Activated naive CD4-positive, alpha-beta T cell treated with anti-CD3 and anti-CD28 coated beads, Interleukin-2, amount 50 U/mL, for 72 hours (primary cell): ENCODE measurements at regions not wholly inside any gene's neighbourhood (a gene's known extent, or its start where the extent isn't known, plus 50 kb on each side); places are given as distances from the start of the nearest gene placed in this dataset.

Experiments used
- ATAC-seq, 2 donors: fragments of 150-1000 bp; cut with Tn5 transposase; 2 replicates each; pipeline ENCODE4 v1.10.0; 2021; ENCODE audit warnings: mild to moderate bottlenecking in 2 of 2, moderate library complexity in 2 of 2
- DNase-seq, 2 donors: peaks; one replicate each; pipeline ENCODE4 v3.0.0; 2021 to 2022; ENCODE audit warnings: low spot score in 2 of 2
- H3K27ac Mint-ChIP-seq, 2 donors: one replicate each; pipeline ENCODE4 v1.8.0; 2022; ENCODE audit warnings: mild to moderate bottlenecking in 2 of 2, mixed read lengths in 2 of 2
- H3K36me3 Mint-ChIP-seq, 2 donors: one replicate each; pipeline ENCODE4 v1.8.0; 2022; ENCODE audit warnings: mixed read lengths in 2 of 2
- H3K9me3 Mint-ChIP-seq, 2 donors: one replicate each; pipeline ENCODE4 v1.8.0; 2022; ENCODE audit warnings: mixed read lengths in 2 of 2

GRCh38 chr10:20991526-20991925 lies 94.4 kb upstream of the NEBL start:
- no peak for ATAC-seq
- peaks cover 0 to 7% of the 10 kb centered on the region in 2 donors for H3K9me3 Mint-ChIP-seq
- H3K27ac Mint-ChIP-seq, result no peak overlapping the region
- no peaks in the 10 kb centered on the region for H3K36me3 Mint-ChIP-seq
- DNase-seq, result no peak

- DNase-seq, result no peak
Measured at GRCh38 chr10:20990604-20991003, 93.5 kb upstream of the NEBL start.

DNA sequence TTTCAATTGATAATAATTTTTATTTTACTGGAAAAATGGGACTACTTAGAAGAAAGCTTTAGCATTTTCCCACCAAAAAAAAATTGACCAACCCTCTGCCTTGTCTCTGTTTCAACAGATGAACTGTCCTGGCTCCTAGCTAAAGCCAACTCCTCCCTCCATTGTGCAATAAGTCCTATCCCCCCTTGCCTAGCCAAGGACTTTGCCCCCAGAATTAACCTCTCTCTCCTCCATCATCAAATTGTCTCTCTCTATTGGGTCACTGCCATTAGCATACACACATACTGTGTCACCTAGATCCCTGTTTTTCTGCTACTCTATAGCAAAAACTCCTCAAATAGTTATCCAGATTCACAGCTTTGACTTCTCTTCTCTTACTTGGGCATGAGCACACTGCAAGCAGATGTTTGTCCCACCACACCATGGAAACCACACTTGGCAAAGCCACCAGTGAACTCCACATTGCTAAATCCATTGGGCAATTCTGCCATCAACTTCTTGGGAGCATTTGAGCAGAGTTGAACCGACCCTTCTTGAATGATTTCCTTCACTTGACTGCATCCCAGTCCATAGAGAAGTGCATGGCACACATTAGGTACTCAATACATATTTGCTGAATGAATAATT lies 91.4 kb upstream of the NEBL start:
- no peak for ATAC-seq
- Mint-ChIP-seq H3K36me3 (no peaks in the 10 kb centered on the region), H3K9me3 (peaks cover 0 to under 1% of the 10 kb centered on the region in 2 donors), H3K27ac (no peak overlapping the region)
- no peak for DNase-seq

More at GRCh38 chr10:20990604-20991003, 93.5 kb upstream of the NEBL start:
- Mint-ChIP-seq H3K27ac (no peak overlapping the region), H3K36me3 (no peaks in the 10 kb centered on the region), H3K9me3 (peaks cover 0 to 7% of the 10 kb centered on the region in 2 donors)
- no peak for ATAC-seq

- no peaks in the 10 kb centered on the region for H3K9me3 Mint-ChIP-seq
- H3K27ac Mint-ChIP-seq, result no peak overlapping the region
- no peaks in the 10 kb centered on the region for H3K36me3 Mint-ChIP-seq
- DNase-seq (no peak), ATAC-seq (no peak)
Measured at GRCh38 chr10:20986049-20986448, 88.9 kb upstream of the NEBL start.

GRCh38 chr10:20984662-20985061 lies 87.6 kb upstream of the NEBL start:
- no peak overlapping the region for H3K27ac Mint-ChIP-seq
- ATAC-seq (no peak), DNase-seq (no peak)
- no peaks in the 10 kb centered on the region for H3K9me3 Mint-ChIP-seq
- no peaks in the 10 kb centered on the region for H3K36me3 Mint-ChIP-seq

DNA sequence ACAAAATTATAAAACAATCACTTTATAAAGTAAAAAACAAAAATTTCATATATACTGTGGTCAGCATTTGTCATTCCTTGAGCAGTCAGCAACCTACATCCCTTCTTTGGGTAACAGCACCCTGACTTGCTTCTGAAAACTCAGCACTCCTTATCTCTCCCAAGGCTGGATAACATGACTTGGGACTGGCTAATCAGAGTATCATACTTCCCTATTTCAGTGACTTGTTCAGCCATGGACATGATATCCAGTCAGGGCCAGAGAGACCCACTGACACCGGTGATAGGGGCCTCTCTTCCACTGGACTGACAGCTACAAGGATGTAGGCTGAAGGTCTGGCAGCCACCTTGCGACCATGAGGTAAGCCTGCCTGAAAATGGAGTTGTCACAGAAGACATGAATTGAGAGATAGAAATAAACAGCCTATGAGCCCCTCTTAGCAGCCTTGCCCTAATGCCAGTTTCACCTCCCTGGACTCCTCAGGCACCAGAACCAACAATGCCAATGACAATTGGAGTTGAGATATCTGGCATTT lies 84.4 kb upstream of the NEBL start:
- no peak for DNase-seq
- Mint-ChIP-seq H3K36me3 (no peaks in the 10 kb centered on the region), H3K9me3 (no peaks in the 10 kb centered on the region), H3K27ac (no peak overlapping the region)
- ATAC-seq, result no peak

GRCh38 chr10:20978617-20979016 lies 81.5 kb upstream of the NEBL start:
- H3K36me3 Mint-ChIP-seq, result no peaks in the 10 kb centered on the region
- H3K27ac Mint-ChIP-seq, result no peak overlapping the region
- ATAC-seq (no peak), DNase-seq (no peak)
- no peaks in the 10 kb centered on the region for H3K9me3 Mint-ChIP-seq

DNA sequence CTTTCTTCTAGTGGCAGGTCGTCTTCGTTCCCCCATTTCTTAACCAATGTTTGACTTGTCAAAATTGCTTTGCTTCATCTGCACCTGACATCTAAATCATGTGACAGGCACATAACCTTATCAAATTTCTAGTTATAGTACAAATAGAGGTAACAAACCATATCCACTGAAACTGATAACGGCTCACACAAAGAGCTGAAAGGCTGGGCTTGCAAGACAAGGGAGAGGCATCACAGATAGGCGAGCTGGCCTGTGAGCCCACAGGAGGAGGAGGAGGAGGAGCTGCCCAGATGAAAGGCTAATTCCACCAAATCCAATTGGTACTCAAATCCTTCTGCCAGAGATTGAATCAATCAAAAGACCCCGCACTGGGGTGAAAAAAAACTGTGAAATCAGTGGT lies 80.2 kb upstream of the NEBL start:
- no peak overlapping the region for H3K27ac Mint-ChIP-seq
- DNase-seq, result no peak
- H3K36me3 Mint-ChIP-seq, result no peaks in the 10 kb centered on the region

GRCh38 chr10:20976891-20977290 lies 79.8 kb upstream of the NEBL start:
- ATAC-seq (no peak), DNase-seq (no peak)
- Mint-ChIP-seq H3K9me3 (no peaks in the 10 kb centered on the region), H3K36me3 (no peaks in the 10 kb centered on the region), H3K27ac (no peak overlapping the region)

More for the DNA sequence above, 80.2 kb upstream of the NEBL start:
- no peaks in the 10 kb centered on the region for H3K9me3 Mint-ChIP-seq
- ATAC-seq, result no peak

DNA sequence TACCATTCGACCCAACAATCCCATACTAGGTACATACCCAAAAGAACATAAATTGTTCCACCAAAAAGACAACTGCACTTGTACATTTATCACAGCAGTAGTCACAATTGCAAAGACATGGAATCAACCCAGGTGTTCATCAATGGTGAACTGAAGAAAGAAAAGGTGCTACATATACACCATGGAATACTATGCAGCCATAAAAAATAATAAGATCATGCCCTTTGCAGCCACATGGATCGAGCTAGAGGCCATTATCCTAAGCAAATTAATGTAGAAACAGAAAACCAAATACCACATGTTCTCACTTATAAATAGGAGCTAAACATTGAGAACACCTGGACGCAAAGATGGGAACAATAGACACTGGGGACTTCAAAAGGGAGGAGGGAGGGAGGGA lies 79.3 kb upstream of the NEBL start:
- Mint-ChIP-seq H3K27ac (no peak overlapping the region), H3K9me3 (no peaks in the 10 kb centered on the region), H3K36me3 (no peaks in the 10 kb centered on the region)
- ATAC-seq, result no peak
- no peak for DNase-seq

DNA sequence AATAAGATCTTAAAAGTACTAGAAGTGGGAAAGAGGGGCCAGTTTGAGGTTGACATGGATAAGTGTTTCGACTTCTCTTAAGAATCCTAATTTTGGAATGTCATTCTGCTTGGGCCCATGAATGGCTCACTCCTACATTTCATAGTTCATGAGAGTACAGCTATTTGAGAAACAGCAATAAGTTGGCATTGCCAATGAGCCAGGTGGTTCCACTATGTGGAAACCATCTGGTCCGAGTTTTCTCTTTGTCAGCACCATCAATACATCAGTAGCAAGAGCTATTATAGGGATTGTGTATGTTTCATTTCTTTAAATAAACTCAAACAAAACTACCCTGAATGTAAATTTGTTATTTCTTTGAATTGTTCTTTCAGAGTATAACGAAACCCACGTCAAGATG lies 78.1 kb upstream of the NEBL start:
- DNase-seq (no peak), ATAC-seq (no peak)
- Mint-ChIP-seq H3K36me3 (no peaks in the 10 kb centered on the region), H3K9me3 (no peaks in the 10 kb centered on the region), H3K27ac (no peak overlapping the region)

GRCh38 chr10:20972925-20973324 lies 75.8 kb upstream of the NEBL start:
- no peak overlapping the region for H3K27ac Mint-ChIP-seq

DNA sequence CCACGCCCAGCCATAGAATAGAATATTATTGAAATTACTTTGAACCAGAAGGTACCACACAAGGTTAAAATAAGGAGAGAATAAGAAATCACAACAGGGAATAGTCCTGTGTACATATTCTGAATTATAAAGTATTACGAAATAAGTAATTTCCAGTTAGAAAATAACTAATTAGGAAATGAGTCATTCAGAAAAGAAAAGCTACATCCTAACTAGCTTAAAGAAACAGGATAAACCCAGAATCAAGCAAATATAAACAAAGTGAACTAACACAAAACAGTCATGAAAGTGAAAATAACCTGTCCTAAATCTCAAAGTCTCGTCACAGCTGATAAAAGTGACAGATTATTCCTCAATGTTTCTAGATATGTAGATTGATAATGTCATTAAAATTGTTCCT lies 74.8 kb upstream of the NEBL start:
- ATAC-seq, result no peak
- no peaks in the 10 kb centered on the region for H3K9me3 Mint-ChIP-seq
- no peak overlapping the region for H3K27ac Mint-ChIP-seq
- DNase-seq, result no peak
- no peaks in the 10 kb centered on the region for H3K36me3 Mint-ChIP-seq

More at GRCh38 chr10:20972925-20973324, 75.8 kb upstream of the NEBL start:
- Mint-ChIP-seq H3K36me3 (no peaks in the 10 kb centered on the region), H3K9me3 (no peaks in the 10 kb centered on the region)
- ATAC-seq, result no peak
- DNase-seq, result no peak

DNA sequence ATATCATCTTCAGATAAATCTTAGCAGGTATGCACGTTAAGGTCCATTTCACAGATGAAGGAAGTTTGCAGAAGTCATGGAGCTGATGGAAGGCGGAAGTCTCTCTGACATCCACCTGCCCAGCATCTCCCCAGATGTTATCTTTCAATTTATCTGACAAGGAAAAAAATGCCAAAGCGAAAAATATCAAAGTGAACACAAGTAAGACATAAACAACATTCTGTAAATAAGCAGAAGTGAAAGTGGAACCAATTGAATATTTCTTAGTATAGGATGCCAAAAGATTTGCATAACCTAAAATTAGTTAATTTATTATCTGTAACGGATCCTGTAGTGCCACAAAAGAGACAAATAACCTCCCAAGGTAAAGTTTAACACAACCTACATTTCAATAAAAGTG lies 73.6 kb upstream of the NEBL start:
- DNase-seq, result no peak
- Mint-ChIP-seq H3K9me3 (no peaks in the 10 kb centered on the region), H3K36me3 (no peaks in the 10 kb centered on the region), H3K27ac (no peak overlapping the region)
- ATAC-seq, result no peak

- no peaks in the 10 kb centered on the region for H3K36me3 Mint-ChIP-seq
- ATAC-seq (no peak), DNase-seq (no peak)
- no peak overlapping the region for H3K27ac Mint-ChIP-seq
- peaks cover 2 to 3% of the 10 kb centered on the region in 2 donors for H3K9me3 Mint-ChIP-seq
Measured at GRCh38 chr10:20970044-20970443, 72.9 kb upstream of the NEBL start.

- ATAC-seq (no peak), DNase-seq (no peak)
- no peaks in the 10 kb centered on the region for H3K36me3 Mint-ChIP-seq
- H3K9me3 Mint-ChIP-seq, result peaks cover 11 to 12% of the 10 kb centered on the region in 2 donors
- no peak overlapping the region for H3K27ac Mint-ChIP-seq
Measured at GRCh38 chr10:20966426-20966825, 69.3 kb upstream of the NEBL start.

DNA sequence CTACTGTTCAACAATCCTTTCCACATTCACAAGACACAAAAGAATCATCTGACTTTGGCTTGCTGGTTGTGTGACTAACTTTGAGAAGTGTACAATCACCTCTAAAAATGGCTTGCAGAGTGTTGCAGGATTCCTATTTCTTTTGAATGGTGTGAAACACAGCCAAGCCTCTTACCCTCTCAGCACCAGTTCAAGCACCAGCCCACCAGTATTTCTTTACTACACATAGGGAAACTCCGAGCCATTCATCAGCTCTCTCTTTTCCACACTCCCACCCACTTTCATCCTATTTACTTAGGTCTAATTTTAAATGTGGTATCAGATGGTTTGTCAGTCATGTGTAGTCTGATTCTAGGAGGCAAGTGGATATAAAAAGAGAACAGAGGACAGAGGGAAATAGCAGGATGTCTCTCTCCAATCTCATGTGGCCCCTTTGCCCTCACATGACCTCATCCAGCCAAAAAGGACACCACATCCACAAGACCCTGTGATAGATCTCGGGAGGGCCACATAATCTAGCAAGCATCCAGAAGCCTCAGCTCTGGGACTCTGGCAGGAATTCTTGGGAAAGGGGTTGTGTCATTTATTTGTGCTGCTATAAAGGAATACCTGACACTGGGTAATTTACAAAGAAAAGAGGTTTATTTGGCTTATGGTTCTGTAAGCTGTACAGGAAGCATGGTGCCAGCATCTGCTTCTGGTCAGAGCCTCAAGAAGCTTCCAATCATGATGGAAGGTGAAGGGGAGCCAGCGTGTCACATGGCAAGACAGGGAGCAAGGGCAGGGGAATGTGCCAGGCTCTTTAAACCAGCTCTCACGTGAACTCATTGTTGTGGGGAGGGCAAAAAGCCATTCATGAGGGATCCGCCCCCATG lies 66.8 kb upstream of the NEBL start:
- peaks cover 11 to 12% of the 10 kb centered on the region in 2 donors for H3K9me3 Mint-ChIP-seq
- ATAC-seq (no peak), DNase-seq (no peak)
- no peak overlapping the region for H3K27ac Mint-ChIP-seq
- H3K36me3 Mint-ChIP-seq, result no peaks in the 10 kb centered on the region

DNA sequence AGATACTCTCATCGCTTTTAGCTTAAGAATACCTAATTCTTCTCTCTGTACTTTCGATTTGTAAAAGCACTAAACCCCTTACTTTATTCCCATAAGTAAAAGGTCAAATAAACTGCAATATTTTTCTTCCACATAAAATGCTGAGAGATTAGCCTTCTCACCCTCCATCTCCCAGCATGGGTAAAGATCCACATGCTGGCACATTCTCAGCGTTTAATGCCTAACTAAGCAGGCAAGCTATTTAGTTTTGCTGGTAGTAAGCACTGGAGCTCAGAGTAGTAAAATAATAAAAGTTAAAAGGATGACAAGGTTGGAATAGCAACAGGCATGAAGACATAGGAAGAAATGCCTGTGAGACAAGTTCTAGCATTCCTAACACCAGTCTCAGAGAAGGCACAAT lies 65.9 kb upstream of the NEBL start:
- H3K36me3 Mint-ChIP-seq, result no peaks in the 10 kb centered on the region
- no peak for ATAC-seq
- no peak overlapping the region for H3K27ac Mint-ChIP-seq
- no peak for DNase-seq
- peaks cover 11 to 12% of the 10 kb centered on the region in 2 donors for H3K9me3 Mint-ChIP-seq
